Stimulated activated effector memory CD8-positive, alpha-beta T cell treated with anti-CD3 and anti-CD28 coated beads, Interleukin-12 subunit alpha, Interleukin-12 subunit beta, amount 100 ng/mL, for 72 hours (primary cell): ENCODE measurements at regions not wholly inside any gene's neighbourhood (a gene's known extent, or its start where the extent isn't known, plus 50 kb on each side); places are given as distances from the start of the nearest gene placed in this dataset.

Experiments
- ATAC-seq: fragments of 150-1000 bp; cut with Tn5 transposase; 2 replicates; pipeline ENCODE4 v1.10.0; 2021
- DNase-seq, 2 donors: peaks; one replicate each; pipeline ENCODE4 v3.0.0; 2021 to 2022; ENCODE audit warnings: low spot score in 2 of 2
- H3K27ac Mint-ChIP-seq: one replicate; pipeline ENCODE4 v1.8.0; 2022; ENCODE audit warnings: mild to moderate bottlenecking, mixed read lengths
- H3K36me3 Mint-ChIP-seq: one replicate; pipeline ENCODE4 v1.8.0; 2022; ENCODE audit warnings: mild to moderate bottlenecking, mixed read lengths
- H3K4me1 Mint-ChIP-seq: one replicate; pipeline ENCODE4 v1.8.0; 2022; ENCODE audit warnings: mixed read lengths
- H3K4me3 Mint-ChIP-seq: one replicate; pipeline ENCODE4 v1.8.0; 2022; ENCODE audit warnings: mild to moderate bottlenecking, mixed read lengths
- H3K9me3 Mint-ChIP-seq: one replicate; pipeline ENCODE4 v1.8.0; 2022; ENCODE audit warnings: mixed read lengths

DNA sequence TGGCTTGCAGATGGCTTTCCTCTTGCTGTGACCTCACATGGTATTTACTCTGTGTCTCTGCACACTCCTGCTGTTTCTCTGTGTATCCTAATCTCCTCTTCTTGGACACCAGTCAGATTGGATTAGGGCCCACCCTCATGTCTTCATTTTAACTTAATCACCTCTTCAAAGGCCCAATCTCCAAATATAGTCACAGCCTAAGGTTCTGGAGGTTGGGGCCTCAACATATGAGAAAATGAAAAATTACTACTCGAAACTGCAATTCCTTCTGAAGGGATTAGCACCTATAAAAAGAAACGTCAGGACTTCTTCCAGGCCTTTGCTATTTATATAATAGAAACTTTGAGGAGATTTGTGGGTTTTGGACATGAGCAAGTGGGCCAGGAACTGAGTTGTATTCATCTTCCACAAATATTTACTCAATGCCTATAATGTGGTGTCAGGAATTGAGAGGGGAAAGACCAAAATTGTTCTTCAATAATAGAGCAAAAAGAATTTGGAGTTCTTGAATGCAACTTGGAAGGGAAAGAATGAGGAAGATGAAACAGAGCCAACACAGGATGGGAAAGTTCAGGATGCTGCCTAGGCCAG is 270.0 kb upstream of the FN1 start:
- ATAC-seq = no peak
- no peaks in the 10 kb centered on the region for H3K36me3 Mint-ChIP-seq
- H3K4me1 Mint-ChIP-seq = no peaks in the 10 kb centered on the region
- no peak for DNase-seq
- H3K27ac Mint-ChIP-seq = no peak overlapping the region
- H3K4me3 Mint-ChIP-seq = no peak overlapping the region
- H3K9me3 Mint-ChIP-seq = no peaks in the 10 kb centered on the region

DNA sequence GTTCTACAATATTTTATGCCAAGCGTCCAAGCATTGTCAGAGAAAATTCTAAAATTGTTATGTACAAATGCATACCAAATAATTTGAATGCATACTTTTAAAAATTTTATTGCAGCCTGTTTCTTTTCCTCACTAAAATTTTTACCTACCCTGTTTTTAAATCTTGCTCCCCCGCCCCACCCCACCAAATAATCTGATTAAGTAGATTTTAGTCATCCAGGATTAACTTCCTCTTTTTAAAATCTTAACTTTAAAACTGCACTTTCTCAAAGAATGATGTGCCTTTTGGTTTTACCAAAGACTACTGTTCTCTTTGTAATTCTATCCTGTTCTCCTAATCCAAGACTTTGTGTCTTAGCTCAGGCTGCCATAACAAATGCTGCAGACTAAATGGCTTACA is 269.4 kb upstream of the FN1 start:
- H3K9me3 Mint-ChIP-seq = no peaks in the 10 kb centered on the region

DNA sequence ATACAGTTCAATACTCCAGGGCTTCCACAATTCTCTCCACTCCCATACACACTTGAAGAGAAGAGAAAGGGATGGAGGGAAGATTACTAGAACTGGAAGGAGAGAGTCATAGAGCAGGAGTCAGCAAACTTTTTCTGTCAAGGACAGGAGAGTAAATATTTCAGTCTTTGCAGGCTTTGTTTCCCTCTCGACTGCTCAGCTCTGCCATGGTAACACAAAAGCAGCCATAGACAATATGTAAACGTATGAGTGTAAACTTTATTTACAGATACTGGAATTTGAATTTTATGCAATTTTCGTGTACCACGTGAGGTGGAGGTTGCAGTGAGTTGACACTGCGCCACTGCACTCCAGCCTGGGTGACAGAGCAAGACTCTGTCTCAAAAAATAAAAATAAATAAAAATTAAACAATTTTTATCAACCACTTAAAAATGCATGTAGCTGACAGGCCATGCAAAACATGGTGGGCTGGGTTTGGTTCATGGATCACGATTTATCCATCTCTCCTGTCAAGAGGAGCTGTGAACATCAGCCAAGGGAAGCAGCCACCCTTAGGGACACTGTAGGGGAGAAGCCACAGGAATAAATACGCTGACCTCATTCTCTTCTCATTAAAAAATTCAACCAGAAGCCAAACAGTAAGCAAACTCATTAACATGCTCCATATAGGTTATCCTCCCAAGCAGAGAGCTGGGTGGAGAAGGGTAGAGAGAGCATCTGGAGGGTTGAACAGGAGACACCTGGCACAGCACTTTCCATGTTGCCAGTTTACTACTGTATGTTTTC is 266.4 kb upstream of the FN1 start:
- DNase-seq = no peak
- H3K4me3 Mint-ChIP-seq = no peak overlapping the region
- no peak overlapping the region for H3K27ac Mint-ChIP-seq
- no peak for ATAC-seq
- no peaks in the 10 kb centered on the region for H3K36me3 Mint-ChIP-seq
- H3K9me3 Mint-ChIP-seq = peaks cover 8% of the 10 kb centered on the region
- H3K4me1 Mint-ChIP-seq = no peaks in the 10 kb centered on the region

More for the DNA sequence above, 269.4 kb upstream of the FN1 start:
- no peaks in the 10 kb centered on the region for H3K36me3 Mint-ChIP-seq
- no peak overlapping the region for H3K4me3 Mint-ChIP-seq
- no peak overlapping the region for H3K27ac Mint-ChIP-seq
- no peaks in the 10 kb centered on the region for H3K4me1 Mint-ChIP-seq
- ATAC-seq (no peak), DNase-seq (no peak)

DNA sequence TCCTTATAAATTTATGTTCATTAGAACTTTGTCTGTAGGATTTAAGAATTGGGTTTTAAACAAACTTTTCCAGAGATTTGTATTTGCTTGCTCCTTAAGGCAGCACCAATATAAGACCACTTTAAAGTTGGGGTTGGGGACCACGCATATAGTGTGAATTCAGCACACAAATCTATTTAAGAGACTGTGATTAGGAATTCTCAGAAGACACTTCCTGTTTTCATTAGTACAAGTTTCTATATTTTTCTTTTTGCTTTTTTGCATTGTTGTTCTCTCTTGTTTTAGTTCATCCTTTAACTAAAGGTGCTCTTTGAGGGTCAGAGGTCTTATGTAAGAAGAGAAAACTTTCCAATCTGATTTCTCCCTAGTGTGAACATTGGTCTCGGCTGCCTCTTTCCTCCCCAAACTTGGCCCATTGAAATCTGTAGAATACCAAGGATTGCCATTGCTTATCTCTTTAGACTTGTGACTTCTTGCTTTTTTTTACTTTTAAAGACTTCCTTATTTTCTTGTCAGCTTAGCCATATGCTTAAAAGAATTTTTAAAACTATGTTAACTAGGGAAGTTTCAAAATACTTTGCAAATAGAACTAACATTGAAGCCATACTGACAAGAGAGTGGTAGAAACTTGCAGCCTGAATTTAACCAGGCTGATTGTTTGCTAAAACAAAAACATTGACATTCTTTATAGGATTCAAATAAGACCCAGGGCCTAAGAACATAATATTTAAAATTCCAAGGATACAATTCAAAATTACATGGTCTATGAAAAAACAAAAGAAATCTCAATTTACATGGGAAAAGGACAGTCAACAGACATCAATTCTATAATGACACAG is 264.1 kb upstream of the FN1 start:
- no peak for ATAC-seq
- H3K36me3 Mint-ChIP-seq = no peaks in the 10 kb centered on the region
- peaks cover 8% of the 10 kb centered on the region for H3K9me3 Mint-ChIP-seq
- DNase-seq = no peak
- no peaks in the 10 kb centered on the region for H3K4me1 Mint-ChIP-seq
- no peak overlapping the region for H3K4me3 Mint-ChIP-seq
- H3K27ac Mint-ChIP-seq = no peak overlapping the region

DNA sequence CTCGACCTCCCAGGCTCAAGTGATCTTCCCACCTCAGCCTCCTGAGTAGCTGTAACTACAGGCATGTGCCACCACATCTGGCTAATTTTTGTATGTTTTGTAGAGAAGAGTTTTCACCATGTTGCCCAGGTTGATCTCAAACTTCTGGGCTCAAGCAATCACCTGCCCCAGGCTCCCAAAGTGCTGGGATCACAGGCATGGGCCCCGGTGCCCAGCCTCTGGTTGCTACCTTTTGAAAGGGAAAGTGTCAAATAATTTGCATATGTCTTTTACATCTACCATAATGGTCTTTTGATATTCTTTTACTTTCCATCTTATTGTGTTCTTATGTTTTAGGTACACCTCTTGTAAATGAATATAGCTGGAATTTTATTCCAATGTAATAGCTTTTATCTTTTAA is 263.1 kb upstream of the FN1 start:
- H3K36me3 Mint-ChIP-seq = no peaks in the 10 kb centered on the region
- H3K27ac Mint-ChIP-seq = no peak overlapping the region
- ATAC-seq (no peak), DNase-seq (no peak)
- H3K9me3 Mint-ChIP-seq = peaks cover 8% of the 10 kb centered on the region
- no peaks in the 10 kb centered on the region for H3K4me1 Mint-ChIP-seq
- no peak overlapping the region for H3K4me3 Mint-ChIP-seq

DNA sequence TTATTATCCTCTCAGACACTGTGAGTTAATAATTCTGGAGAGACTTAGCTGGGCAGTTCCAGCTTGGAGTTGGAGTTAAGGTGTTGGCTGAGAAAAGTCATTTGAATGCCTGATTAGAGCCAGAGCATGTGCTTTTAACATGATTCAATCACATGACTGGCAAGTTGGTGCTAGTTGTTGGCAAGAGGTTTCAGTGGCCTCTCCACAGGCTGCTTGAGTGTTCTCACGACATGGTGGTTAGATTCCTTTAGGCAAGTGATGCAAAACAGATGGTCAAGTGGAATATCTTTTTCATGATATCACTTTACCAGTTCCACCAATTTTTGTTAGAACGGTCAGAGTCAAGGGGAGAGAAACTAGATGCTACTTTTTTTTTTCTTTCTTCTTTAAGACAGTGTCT is 262.7 kb upstream of the FN1 start:
- H3K4me1 Mint-ChIP-seq = no peaks in the 10 kb centered on the region
- no peak for DNase-seq
- no peak overlapping the region for H3K27ac Mint-ChIP-seq
- H3K36me3 Mint-ChIP-seq = no peaks in the 10 kb centered on the region
- H3K4me3 Mint-ChIP-seq = no peak overlapping the region
- no peak for ATAC-seq
- peaks cover 8% of the 10 kb centered on the region for H3K9me3 Mint-ChIP-seq

DNA sequence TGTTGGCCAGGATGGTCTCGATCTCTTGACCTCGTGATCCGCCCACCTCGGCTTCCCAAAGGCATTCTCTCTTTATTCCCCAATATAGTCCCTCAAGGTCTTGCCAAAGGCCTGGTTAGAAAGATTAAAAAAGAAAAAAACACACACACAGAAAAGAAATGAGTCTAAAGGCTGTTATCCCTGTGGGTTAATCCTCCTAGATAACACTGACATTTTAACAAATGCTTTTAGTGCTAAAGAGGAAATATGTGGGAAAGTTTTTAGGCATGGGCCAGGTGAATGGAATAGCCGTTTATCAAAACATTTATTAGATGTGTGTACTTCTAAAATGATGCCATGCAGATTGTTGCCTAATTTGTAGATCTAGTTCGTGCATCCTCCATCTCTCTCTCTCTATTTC is 261.6 kb upstream of the FN1 start:
- H3K9me3 Mint-ChIP-seq = peaks cover 8% of the 10 kb centered on the region
- DNase-seq = no peak
- H3K4me1 Mint-ChIP-seq = no peaks in the 10 kb centered on the region
- H3K27ac Mint-ChIP-seq = no peak overlapping the region
- no peak for ATAC-seq
- H3K36me3 Mint-ChIP-seq = no peaks in the 10 kb centered on the region
- no peak overlapping the region for H3K4me3 Mint-ChIP-seq

DNA sequence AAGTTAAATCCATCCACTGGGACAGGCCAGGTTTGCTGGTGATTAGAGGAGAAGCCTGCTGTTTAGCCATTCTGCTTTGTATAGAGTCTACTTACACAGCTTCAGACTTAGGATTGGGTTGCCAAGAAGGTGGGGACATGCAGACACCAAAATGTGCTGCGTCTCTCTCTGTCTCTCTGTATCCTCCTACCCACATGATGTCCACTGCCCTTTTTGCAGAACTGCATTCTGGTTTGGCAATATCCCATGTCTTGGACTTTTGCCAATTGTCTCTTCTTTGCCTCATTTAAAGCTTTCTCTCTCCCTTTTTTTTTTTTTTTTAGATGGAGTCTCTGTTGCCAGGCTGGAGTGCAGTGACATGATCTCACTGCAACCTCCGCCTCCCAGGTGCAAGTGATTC is 261.1 kb upstream of the FN1 start:
- H3K9me3 Mint-ChIP-seq = peaks cover 8% of the 10 kb centered on the region
- no peak overlapping the region for H3K27ac Mint-ChIP-seq
- DNase-seq (no peak), ATAC-seq (no peak)
- H3K36me3 Mint-ChIP-seq = no peaks in the 10 kb centered on the region
- no peak overlapping the region for H3K4me3 Mint-ChIP-seq
- H3K4me1 Mint-ChIP-seq = no peaks in the 10 kb centered on the region

DNA sequence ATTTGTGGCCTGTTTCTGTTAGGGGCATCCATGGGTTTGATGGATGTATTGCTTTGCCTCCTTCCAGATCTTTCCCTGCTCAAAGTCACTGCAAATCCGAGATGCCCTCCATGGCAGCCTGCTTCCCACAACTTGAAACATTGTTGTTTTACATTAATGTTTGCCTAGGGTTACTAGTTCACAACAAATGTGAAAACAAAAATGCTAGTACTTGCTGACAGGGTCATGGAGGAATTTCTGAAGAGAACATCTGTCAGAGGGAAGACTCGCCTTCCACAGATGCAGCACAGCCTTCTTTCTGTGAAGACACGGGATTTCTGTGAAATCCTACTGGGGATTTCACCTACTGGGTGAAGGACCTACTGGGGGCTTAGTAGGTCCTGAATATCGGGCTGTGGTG is 260.0 kb upstream of the FN1 start:
- no peak overlapping the region for H3K4me3 Mint-ChIP-seq
- H3K36me3 Mint-ChIP-seq = no peaks in the 10 kb centered on the region
- ATAC-seq = no peak
- H3K4me1 Mint-ChIP-seq = no peaks in the 10 kb centered on the region
- H3K9me3 Mint-ChIP-seq = peaks cover 8% of the 10 kb centered on the region
- H3K27ac Mint-ChIP-seq = no peak overlapping the region
- no peak for DNase-seq

DNA sequence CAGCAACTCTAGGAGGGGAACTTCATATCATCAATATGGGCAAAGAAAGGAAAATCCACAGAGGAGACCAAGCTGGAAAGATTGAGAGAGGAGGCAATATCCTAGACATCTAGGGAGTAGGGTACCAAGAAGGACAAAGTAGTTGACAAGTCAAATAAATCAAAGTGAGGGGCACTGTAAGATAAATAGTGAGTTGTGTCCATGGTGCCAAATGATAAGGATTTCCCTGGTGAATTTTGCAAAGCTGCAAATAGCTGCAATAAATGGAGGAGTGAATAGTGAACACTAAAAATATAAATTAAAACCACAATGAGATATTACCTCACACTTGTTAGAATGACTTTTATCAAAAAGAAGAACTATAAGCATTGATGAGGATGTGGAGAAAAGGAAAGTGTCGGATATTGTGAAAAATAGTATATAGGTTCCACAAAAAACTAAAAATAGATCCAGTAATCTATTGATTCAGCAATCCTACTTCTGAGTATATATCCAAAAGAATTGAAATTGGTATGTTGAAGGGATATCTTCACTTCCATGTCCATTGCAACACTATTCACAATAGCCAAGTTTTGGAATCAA is 258.2 kb upstream of the FN1 start:
- H3K27ac Mint-ChIP-seq = no peak overlapping the region
- H3K4me1 Mint-ChIP-seq = no peaks in the 10 kb centered on the region
- H3K36me3 Mint-ChIP-seq = no peaks in the 10 kb centered on the region
- H3K4me3 Mint-ChIP-seq = no peak overlapping the region
- no peak for DNase-seq
- peaks cover 4% of the 10 kb centered on the region for H3K9me3 Mint-ChIP-seq
- ATAC-seq = no peak

DNA sequence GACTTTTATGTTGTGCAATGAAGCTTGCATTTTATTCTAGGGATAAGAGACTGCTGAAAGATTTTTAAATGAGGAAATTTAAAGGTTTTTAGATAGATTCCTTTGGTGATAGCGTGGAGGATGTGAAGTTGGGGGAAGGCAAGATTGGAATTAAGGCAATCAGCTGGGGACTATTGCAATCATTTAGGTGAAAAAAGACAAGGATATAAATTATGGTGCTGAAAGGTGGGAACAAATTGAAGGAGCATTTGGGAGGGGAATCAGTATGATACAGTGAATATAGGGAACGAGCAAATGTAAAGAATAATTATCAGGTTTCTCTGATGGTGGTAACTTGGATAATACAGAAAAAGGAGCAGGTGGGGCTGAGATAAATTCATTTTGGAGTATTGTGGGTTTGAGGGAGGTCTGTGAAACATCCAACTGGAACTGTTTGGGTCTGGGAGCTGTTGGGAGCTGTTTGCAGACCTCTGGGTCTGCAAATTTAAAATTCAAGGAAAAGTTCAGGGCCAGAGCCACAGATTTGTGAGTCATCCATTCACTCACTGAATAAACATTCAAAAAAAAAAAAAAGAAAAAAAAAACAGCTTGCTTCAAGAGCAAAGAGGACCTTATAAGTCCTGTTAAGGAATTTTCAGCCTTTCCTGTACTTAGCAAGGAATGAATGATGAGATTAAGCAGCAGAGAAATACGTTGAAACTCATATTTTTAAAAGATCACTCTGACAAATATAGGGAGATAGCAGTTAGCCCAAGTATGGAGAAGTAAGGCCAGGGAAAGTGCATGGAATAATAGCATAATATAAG is 257.5 kb upstream of the FN1 start:
- no peak overlapping the region for H3K4me3 Mint-ChIP-seq
- H3K4me1 Mint-ChIP-seq = no peaks in the 10 kb centered on the region
- H3K9me3 Mint-ChIP-seq = peaks cover 4% of the 10 kb centered on the region
- no peaks in the 10 kb centered on the region for H3K36me3 Mint-ChIP-seq
- ATAC-seq (no peak), DNase-seq (no peak)
- no peak overlapping the region for H3K27ac Mint-ChIP-seq

DNA sequence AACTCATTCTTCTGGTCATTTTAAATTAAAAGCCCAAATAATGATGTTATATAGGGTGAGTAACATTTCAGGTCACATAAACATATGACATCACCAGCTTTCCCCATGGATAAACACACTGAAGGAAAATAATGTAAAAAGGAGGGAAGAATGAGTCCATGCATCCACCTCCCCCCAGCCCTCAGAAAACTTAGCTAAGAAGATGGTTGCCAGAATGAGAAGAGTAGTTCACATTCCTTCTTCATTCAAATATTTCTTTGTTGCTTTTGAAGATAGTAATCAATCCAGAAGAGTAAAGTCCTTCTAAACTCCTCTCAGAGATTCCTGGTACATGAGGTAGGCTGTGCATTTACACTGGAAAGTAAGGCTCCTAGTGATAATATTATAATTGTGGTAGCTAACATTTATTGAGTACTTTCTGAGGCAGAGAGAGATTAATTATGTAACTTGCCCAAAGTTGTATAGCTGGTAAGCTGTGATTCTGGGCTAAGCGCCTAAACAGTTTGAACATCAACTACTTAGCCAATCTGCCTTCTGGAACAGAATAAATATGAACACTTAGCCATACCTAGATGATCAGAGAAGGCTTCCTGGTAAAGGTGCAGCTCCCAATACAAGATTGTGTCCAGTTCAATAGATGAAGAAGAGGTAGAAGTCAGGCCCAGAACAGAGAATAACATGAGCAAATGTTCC is 256.7 kb upstream of the FN1 start:
- H3K36me3 Mint-ChIP-seq = no peaks in the 10 kb centered on the region
- no peak overlapping the region for H3K4me3 Mint-ChIP-seq
- H3K27ac Mint-ChIP-seq = no peak overlapping the region
- H3K4me1 Mint-ChIP-seq = no peaks in the 10 kb centered on the region
- no peak for DNase-seq
- H3K9me3 Mint-ChIP-seq = no peaks in the 10 kb centered on the region
- no peak for ATAC-seq

DNA sequence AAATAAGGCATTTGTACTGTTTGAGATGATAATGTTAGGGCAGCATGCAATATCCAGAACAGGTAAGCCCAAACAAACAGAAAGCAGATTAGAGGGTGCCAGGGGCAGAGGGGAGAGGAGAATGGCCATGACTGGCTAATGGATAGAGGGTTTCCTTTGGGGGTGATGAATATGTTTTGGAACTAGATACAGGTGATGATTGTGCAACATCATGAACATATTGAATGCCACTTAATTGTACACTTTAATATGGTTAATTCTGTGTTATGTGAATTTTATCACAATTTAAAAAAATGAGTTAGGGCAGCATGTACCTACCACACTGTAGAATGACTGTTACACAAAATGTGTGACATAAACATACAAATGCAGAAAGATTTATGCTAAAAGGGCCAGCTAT is 255.5 kb upstream of the FN1 start:
- H3K9me3 Mint-ChIP-seq = no peaks in the 10 kb centered on the region
- H3K4me3 Mint-ChIP-seq = no peak overlapping the region
- no peak for DNase-seq
- no peaks in the 10 kb centered on the region for H3K4me1 Mint-ChIP-seq
- ATAC-seq = no peak
- H3K27ac Mint-ChIP-seq = no peak overlapping the region
- H3K36me3 Mint-ChIP-seq = no peaks in the 10 kb centered on the region

DNA sequence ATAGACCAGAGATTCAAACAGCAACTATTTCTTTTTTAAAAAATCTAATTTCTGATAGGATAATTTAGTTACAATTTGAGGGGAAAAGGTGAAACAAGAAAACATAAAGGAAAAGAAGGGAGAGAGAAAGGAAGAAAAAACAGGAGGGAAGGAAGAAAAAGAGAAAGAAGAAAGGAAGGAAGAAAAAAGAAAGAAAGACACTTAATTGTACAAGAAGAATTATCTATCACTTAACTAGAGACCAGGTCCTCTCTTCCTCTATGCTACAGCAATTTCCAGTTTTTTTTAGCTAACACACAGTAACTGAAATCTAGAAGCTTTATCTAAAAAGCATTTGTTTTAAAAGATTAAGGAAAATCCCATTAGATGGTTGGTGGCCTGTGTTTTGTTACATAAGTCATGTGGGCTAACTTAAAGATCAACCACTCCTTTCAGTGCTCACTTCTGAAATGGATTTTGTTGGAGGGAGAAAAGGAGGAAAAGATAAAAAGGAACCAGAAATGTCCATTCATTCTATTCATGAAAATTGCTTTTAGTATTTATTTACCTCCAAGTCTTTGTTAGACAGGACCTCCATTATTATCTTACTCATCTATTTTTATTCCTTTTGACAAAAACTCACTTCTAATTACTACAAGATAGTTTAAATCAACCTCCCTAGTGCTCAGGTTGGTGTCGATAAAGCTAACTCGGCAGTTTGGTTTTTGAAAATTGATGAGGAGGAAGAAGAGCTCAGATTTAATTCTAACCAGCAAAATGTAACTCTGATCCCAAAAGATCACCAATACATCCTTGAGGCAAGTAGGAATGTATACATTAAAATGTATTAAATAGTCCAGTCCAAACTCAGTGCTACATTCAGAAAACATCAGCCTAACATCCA is 251.5 kb upstream of the FN1 start:
- Mint-ChIP-seq H3K27ac (no peak overlapping the region), H3K9me3 (no peaks in the 10 kb centered on the region), H3K36me3 (no peaks in the 10 kb centered on the region), H3K4me3 (no peak overlapping the region), H3K4me1 (no peaks in the 10 kb centered on the region)
- ATAC-seq = no peak
- no peak for DNase-seq
